DMS 273 (cell line): ENCODE measurements at regions not wholly inside any gene's neighbourhood (a gene's known extent, or its start where the extent isn't known, plus 50 kb on each side); places are given as distances from the start of the nearest gene placed in this dataset.

Experiments used
- DNase-seq: peaks from one replicate; lab custom pipeline; 2025; ENCODE audit not compliant: unreplicated experiment; lab: John Stamatoyannopoulos, UW

DNA sequence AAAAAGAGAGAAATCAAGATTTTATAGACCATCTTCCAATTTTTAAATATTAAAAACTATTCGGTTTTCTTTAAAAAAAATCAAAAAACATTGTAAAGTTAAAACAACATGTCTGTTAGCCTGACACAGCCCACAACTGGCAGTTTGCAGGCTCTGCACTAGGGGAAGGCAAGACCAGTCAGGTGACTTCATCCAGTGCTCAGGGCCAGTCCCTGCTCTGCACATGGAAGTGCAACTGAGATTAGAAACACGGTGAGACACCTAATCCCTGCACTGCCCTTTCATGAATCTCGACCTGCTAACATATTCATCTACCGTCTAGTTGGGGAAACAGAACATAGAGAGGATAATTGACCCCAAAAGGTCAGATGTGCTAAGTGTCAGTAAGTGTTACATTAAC, 135.2 kb downstream of the BARD1 start:
- DNase-seq: no peak

DNA sequence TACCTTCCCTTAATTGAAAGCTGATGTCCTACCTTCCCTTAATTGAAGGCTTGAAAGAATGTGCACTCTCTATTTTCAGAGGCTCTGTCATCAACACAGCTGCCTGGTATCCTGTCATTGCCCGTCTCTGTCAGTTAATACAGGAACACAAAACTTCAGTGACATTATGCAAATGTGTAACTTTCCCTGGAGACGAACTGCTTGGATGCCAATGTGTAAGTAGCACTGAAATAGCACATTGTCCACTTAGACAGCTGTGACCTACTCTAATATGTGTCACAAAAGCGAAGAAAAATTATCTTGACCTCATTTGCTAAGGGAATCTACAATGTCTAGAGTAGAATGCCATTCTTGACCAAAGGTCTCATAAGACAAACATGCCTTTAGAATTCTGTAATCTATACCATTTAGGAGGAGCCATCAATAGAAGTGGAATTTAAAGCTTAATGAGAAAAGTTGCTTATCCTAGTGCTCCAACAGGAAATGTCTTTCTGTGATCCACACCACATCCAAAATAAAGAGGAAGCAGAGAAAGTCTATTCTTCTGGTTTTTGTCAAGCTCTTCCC, 138.1 kb downstream of the BARD1 start:
- no peak for DNase-seq

DNA sequence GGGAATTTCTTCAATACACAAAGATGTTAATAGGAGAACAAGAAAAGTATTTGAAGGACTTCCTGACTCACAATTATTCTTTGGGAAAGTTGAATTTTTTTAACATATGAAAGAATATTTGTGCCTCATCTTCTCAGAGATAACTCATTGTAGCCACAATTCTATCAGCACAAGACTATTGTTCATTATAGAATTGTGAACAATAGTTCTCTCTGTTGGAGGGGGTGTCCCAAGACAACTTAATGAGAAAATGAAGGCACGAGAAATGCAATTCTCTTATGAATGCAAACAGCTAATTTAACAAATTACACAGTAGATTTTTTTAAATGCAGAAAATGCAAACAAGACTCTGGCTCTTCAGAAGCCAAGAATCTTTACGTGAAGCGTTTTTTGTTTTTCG, 157.0 kb downstream of the BARD1 start:
- no peak for DNase-seq

DNA sequence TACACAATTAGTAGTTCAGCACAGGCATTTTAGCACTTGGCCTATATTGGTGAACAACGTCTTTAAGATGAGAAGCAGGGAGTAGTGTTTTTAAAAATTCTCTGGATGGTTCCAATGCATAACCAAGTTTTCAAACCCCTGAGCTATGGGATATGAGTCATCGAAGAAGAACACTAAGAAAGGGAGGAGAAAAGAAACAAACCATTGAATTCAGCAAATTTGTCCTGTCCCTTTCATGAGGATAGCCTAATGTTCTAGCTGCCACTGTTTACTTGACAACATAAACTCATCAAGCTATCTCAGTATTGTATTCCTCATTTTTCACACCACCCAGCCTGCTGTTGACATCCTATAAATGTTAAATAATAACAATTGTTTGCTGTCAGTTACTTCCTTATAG, 158.0 kb downstream of the BARD1 start:
- no peak for DNase-seq

DNA sequence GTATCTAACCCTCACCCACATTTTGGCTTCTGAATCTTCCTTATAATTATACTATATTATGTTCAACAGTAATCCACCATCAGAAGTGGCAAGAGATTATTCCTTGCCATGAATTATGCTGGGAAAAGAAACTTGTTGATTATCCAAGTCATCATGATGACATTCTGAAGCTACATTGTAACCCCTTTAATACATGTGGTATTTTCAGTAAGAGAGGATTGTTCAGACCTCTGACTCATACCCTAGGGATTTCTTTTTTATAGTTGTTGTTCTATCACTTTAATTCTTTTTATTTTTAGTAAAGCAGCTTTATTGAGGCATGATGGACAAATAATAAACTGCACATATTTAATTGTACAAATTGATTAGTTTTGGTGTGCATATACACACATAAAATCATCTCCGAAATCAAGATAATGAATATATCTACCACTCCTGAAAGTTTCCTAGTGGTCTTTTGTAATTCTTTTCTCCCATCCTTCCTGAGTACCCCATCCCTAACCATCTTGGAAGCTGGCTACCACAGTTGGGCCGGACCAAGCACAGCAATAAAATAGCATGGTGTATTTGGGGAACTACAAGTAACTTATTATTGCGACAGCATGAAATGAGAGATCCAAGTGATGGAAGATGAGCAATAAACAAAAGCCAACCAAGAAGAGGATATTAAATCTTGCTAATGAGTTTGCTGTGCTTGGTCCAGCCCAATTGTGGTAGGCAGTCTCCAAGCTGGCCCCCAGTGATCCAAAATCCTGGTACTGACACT, 159.9 kb downstream of the BARD1 start:
- no peak for DNase-seq

DNA sequence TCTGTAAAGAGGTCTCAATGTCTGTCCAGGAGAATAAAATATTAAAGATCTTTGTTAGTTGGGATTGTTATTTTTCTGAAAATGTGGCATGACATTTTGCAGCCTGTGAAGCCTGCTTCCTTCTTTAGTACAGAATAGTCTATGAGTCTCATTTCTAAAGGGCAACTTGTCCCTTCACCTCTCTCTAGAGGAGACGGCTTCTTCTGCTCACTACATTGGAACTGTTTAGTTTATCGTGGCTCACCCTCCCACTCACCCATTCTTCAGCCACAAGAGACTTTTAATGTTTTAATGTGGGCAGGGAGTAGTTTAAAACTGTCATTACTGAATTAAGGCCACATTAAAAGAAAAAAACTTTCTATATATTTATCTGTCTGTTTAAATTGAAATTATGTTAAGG, 161.0 kb downstream of the BARD1 start:
- DNase-seq: no peak

DNA sequence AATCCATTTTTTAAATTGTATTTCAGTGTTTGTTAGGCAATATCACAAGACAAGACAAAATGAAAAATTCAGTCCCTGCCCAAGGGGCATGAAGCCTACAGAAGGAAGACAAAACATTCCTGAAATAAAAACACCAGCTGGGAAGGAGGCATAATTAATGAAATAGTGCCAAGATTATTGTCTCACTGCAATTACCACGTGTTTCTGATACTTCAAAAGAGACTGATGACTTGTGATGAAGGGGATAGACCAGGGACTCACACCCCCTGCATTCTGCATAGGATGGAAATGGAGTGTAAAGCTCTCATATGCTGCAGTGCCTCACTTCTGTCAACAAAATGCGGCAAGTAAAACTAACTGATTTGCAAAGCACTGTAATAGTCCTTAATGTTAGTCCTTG, 178.1 kb downstream of the BARD1 start:
- peak; percentile 70 for DNase-seq

DNA sequence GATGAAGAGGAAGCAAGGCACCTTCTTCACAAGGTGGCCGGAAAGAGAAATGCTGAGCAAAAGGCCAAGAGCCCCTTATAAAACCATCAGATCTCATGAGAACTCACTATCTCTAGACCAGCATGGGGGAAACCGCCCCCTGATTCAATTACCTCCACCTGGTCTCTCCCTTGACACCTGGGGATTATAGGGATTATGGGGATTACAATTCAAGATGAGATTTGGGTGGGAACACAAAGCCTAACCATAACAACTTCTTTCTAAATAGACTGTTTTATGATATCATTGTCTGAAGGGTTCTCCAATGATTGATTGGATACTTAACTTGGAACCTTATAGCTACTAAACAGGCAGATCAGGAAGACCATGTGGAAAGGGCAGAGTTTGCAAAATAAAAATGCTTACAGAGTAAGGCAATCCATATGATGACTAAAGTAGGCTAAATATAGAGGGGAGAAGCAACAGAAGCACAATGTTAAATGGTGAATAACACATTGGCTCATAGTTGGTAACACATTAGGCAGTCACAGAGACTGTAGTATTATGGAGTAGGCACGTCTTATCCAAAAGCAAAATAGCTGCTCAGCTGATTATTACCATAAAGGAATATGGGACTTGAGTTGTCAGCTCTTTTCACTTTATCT, 179.0 kb downstream of the BARD1 start:
- peak; percentile 24 for DNase-seq

DNA sequence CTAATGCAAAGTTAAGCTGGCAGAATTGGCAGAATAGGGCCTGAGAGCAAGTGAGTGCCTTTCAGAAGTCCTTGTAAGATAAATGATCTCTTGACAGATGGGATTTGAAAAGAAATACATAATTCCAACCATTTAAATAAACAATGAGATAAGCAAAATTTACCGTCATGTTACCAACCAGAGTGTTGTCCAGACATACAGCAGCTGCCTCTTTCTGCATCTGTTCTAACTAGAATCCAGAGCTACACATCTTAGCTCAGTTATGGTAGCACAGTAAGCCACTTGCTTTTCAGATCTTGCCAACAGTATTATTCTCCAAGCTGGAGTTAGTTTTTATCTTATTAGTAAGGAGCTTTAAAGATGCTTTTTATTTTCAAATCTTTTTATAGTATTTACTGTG, 179.6 kb downstream of the BARD1 start:
- DNase-seq: peak; percentile 29
